Aorta (tissue), 5 donors: ENCODE measurements at regions not wholly inside any gene's neighbourhood (a gene's known extent, or its start where the extent isn't known, plus 50 kb on each side); places are given as distances from the start of the nearest gene placed in this dataset.

Experiments
- ATAC-seq: fragments of 200-7000 bp; cut with Tn5 transposase; one replicate; pipeline ENCODE4 v1.9.1; 2022; ENCODE audit warnings: moderate library complexity; ENCODE audit not compliant: low FRiP score
- DNase-seq, 2 donors: peaks; one replicate each; pipeline ENCODE4 v3.0.0-alpha.2; 2020
- H3K27ac ChIP-seq, 2 donors: one replicate each; pipeline ENCODE4 v1.5.1; 2013; ENCODE audit warnings: low read length in 2 of 2, mild to moderate bottlenecking in 2 of 2, moderate library complexity in 2 of 2, control low read depth in 1 of 2, inconsistent platforms in 1 of 2, low read depth in 1 of 2
- H3K27me3 ChIP-seq, 2 donors: one replicate each; pipeline ENCODE4 v1.6.1; 2013; ENCODE audit warnings: control low read depth in 1 of 2, low read length in 1 of 2, mild to moderate bottlenecking in 1 of 2, moderate library complexity in 1 of 2; ENCODE audit not compliant: insufficient read depth in 2 of 2, control insufficient read depth in 1 of 2
- H3K36me3 ChIP-seq, 2 donors: one replicate each; pipeline ENCODE4 v1.6.1; 2013; ENCODE audit warnings: control low read depth in 1 of 2, low read length in 1 of 2, mild to moderate bottlenecking in 1 of 2; ENCODE audit not compliant: insufficient read depth in 2 of 2, control insufficient read depth in 1 of 2
- H3K4me1 ChIP-seq, 2 donors: one replicate each; pipeline ENCODE4 v1.6.1; 2013; ENCODE audit warnings: low read length in 2 of 2, control low read depth in 1 of 2, mild to moderate bottlenecking in 1 of 2, moderate library complexity in 1 of 2; ENCODE audit not compliant: insufficient read depth in 2 of 2, control insufficient read depth in 1 of 2
- H3K4me3 ChIP-seq, 2 donors: one replicate each; pipeline ENCODE4 v1.5.1; 2013; ENCODE audit warnings: low read length in 2 of 2, control low read depth in 1 of 2, mild to moderate bottlenecking in 1 of 2
- H3K9me3 ChIP-seq: one replicate; pipeline ENCODE4 v1.6.1; 2013; ENCODE audit warnings: mild to moderate bottlenecking, low read length; ENCODE audit not compliant: control insufficient read depth
- WGBS, 2 donors: extraction: QIAGEN DNeasy Blood & Tissue Kit; methylation state at CpG; one replicate each; pipeline ENCODE4 v1.1.7; 2013; 5-methylcytosine and 5-hydroxymethylcytosine counted together
- intact Hi-C, 2 donors: fragments of 100-400 bp; cut with DNase I; formaldehyde crosslinking; loops; one replicate each; pipeline versions ENCODE4 v1.14.2 to v1.15.0; 2022
- donor health status: healthy with polysubstance abuse.
- donor health status: Bipolar disorder and iron deficiency.
- donor health status: DM: no; HTN: no; CAD: no.
- donor health status: DM: no; HTN: no; CAD: no.
- donor health status: DM: yes; HTN: yes; CAD: no.

- WGBS, 2 donors: 65 to 71% methylated on average over 2 of the region's 2 CpGs
- Histone ChIP-seq H3K27me3 (no peaks in the 10 kb centered on the region), H3K9me3 (peaks cover 3% of the 10 kb centered on the region), H3K27ac (no peak overlapping the region), H3K4me1 (no peaks in the 10 kb centered on the region), H3K36me3 (no peaks in the 10 kb centered on the region), H3K4me3 (no peak overlapping the region)
- DNase-seq: no peak
- ATAC-seq: no peak
- intact Hi-C loops: no loop called here
These were observed 185.9 kb downstream of the SYK start for GRCh38 chr9:90987566-90987965.

- Histone ChIP-seq H3K27ac (no peak overlapping the region), H3K4me3 (no peak overlapping the region), H3K27me3 (no peaks in the 10 kb centered on the region), H3K36me3 (no peaks in the 10 kb centered on the region), H3K4me1 (no peaks in the 10 kb centered on the region), H3K9me3 (peaks cover 3% of the 10 kb centered on the region)
- ATAC-seq (no peak), DNase-seq (no peak)
- intact Hi-C loops: no loop called here
- 86 to 88% methylated on average over 1 of the region's 1 CpG for WGBS, 2 donors
These were observed 186.7 kb downstream of the SYK start for GRCh38 chr9:90988318-90988717.

- H3K9me3 ChIP-seq: peaks cover 3% of the 10 kb centered on the region
- no peak for DNase-seq
- no peak for ATAC-seq
- H3K4me1 ChIP-seq: no peaks in the 10 kb centered on the region
- intact Hi-C loops: no loop called here
- no peaks in the 10 kb centered on the region for H3K36me3 ChIP-seq
- no peak overlapping the region for H3K4me3 ChIP-seq
- no peak overlapping the region for H3K27ac ChIP-seq
- WGBS, 2 donors: 41 to 50% methylated on average over 1 of the region's 1 CpG
- H3K27me3 ChIP-seq: no peaks in the 10 kb centered on the region
These were observed 190.3 kb downstream of the SYK start for GRCh38 chr9:90991953-90992352.

GRCh38 chr9:90995516-90995915 lies 193.9 kb downstream of the SYK start:
- Histone ChIP-seq H3K36me3 (no peaks in the 10 kb centered on the region), H3K4me1 (peaks cover 0 to 3% of the 10 kb centered on the region in 2 donors), H3K4me3 (no peak overlapping the region), H3K27ac (no peak overlapping the region), H3K9me3 (peaks cover 3% of the 10 kb centered on the region), H3K27me3 (no peaks in the 10 kb centered on the region)
- 91 to 92% methylated on average over 2 of the region's 2 CpGs for WGBS, 2 donors
- ATAC-seq (no peak), DNase-seq (no peak)
- intact Hi-C loops: no loop called here

GRCh38 chr9:90996154-90997065 lies 194.8 kb downstream of the SYK start:
- H3K27me3 ChIP-seq: no peaks in the 10 kb centered on the region
- peaks cover 0 to 3% of the 10 kb centered on the region in 2 donors for H3K4me1 ChIP-seq
- H3K36me3 ChIP-seq: no peaks in the 10 kb centered on the region
- WGBS, 2 donors: 87 to 92% methylated on average over 6 of the region's 6 CpGs
- H3K27ac ChIP-seq: no peak overlapping the region
- DNase-seq: no peak
- no peak for ATAC-seq
- H3K9me3 ChIP-seq: peaks cover 3% of the 10 kb centered on the region
- intact Hi-C loops: no loop called here
- H3K4me3 ChIP-seq: no peak overlapping the region

- Histone ChIP-seq H3K36me3 (no peaks in the 10 kb centered on the region), H3K27ac (no peak overlapping the region), H3K4me3 (no peak overlapping the region), H3K27me3 (no peaks in the 10 kb centered on the region), H3K4me1 (peaks cover 0 to 3% of the 10 kb centered on the region in 2 donors), H3K9me3 (no peaks in the 10 kb centered on the region)
- intact Hi-C loops: no loop called here
- ATAC-seq: no peak
- no peak for DNase-seq
- 86 to 90% methylated on average over 7 of the region's 7 CpGs for WGBS, 2 donors
These were observed 197.0 kb downstream of the SYK start for GRCh38 chr9:90998573-90998972.

GRCh38 chr9:90999425-91000397 lies 198.1 kb downstream of the SYK start:
- H3K27me3 ChIP-seq: no peaks in the 10 kb centered on the region
- H3K4me1 ChIP-seq: peaks cover 0 to 3% of the 10 kb centered on the region in 2 donors
- no peaks in the 10 kb centered on the region for H3K9me3 ChIP-seq
- 56 to 60% methylated on average over 16 of the region's 16 CpGs for WGBS, 2 donors
- no peak overlapping the region for H3K27ac ChIP-seq
- intact Hi-C loops: no loop called here
- no peaks in the 10 kb centered on the region for H3K36me3 ChIP-seq
- no peak for DNase-seq
- ATAC-seq: no peak
- no peak overlapping the region for H3K4me3 ChIP-seq

- Histone ChIP-seq H3K9me3 (no peaks in the 10 kb centered on the region), H3K27me3 (no peaks in the 10 kb centered on the region), H3K27ac (no peak overlapping the region), H3K36me3 (no peaks in the 10 kb centered on the region), H3K4me3 (no peak overlapping the region), H3K4me1 (peaks cover 0 to 3% of the 10 kb centered on the region in 2 donors)
- 65 to 67% methylated on average over 2 of the region's 2 CpGs for WGBS, 2 donors
- intact Hi-C loops: no loop called here
- ATAC-seq (no peak), DNase-seq (no peak)
These were observed 199.6 kb downstream of the SYK start for GRCh38 chr9:91001146-91001611.
